Neuron (in vitro differentiated cells): ENCODE measurements at regions not wholly inside any gene's neighbourhood (a gene's known extent, or its start where the extent isn't known, plus 50 kb on each side); places are given as distances from the start of the nearest gene placed in this dataset.
"Not testable (repeated sequence)": the region's sequence is repeated elsewhere in the genome, so short reads cannot be mapped to it uniquely, and the experiment has no call there.

ENCODE experiments used
- H2AFZ ChIP-seq: one replicate; pipeline ENCODE4 v1.6.1; 2013; ENCODE audit warnings: low read depth, mild to moderate bottlenecking, inconsistent platforms, low read length, moderate library complexity
- H3K27me3 ChIP-seq: one replicate; pipeline ENCODE4 v1.6.1; 2013; ENCODE audit warnings: low read length; ENCODE audit not compliant: insufficient read depth
- H3K36me3 ChIP-seq: one replicate; pipeline ENCODE4 v1.6.1; 2013; ENCODE audit warnings: low read length; ENCODE audit not compliant: insufficient read depth
- H3K4me1 ChIP-seq: one replicate; pipeline ENCODE4 v1.6.1; 2013; ENCODE audit warnings: low read length; ENCODE audit not compliant: insufficient read depth
- H3K4me3 ChIP-seq: 2 replicates; pipeline ENCODE4 v1.5.1; 2013; ENCODE audit warnings: mild to moderate bottlenecking, low read length, moderate library complexity
- H3K9me3 ChIP-seq: one replicate; pipeline ENCODE4 v1.6.1; 2013; ENCODE audit warnings: low read length

- no peaks in the 10 kb centered on the region for H3K9me3 ChIP-seq
- no peak overlapping the region for H2AFZ ChIP-seq
- H3K27me3 ChIP-seq: no peaks in the 10 kb centered on the region
- peaks cover 8% of the 10 kb centered on the region for H3K4me1 ChIP-seq
- H3K36me3 ChIP-seq: peaks cover 26% of the 10 kb centered on the region
- no peak overlapping the region for H3K4me3 ChIP-seq
Observed at GRCh38 chr17:20924306-20924705, 118.5 kb downstream of the USP22 start.

GRCh38 chr17:20925091-20925490 is 117.7 kb downstream of the USP22 start:
- Histone ChIP-seq H3K36me3 (peaks cover 26% of the 10 kb centered on the region), H2AFZ (no peak overlapping the region), H3K9me3 (no peaks in the 10 kb centered on the region), H3K4me3 (no peak overlapping the region), H3K4me1 (peaks cover 8% of the 10 kb centered on the region), H3K27me3 (no peaks in the 10 kb centered on the region)

GRCh38 chr17:20925954-20926353 is 116.9 kb downstream of the USP22 start:
- H3K27me3 ChIP-seq: no peaks in the 10 kb centered on the region
- H3K4me3 ChIP-seq: no peak overlapping the region
- peaks cover 29% of the 10 kb centered on the region for H3K36me3 ChIP-seq
- peaks cover 8% of the 10 kb centered on the region for H3K4me1 ChIP-seq
- H2AFZ ChIP-seq: no peak overlapping the region
- H3K9me3 ChIP-seq: no peaks in the 10 kb centered on the region

- H3K27me3 ChIP-seq: no peaks in the 10 kb centered on the region
- H3K36me3 ChIP-seq: peaks cover 34% of the 10 kb centered on the region
Observed at GRCh38 chr17:20926532-20926931, 116.3 kb downstream of the USP22 start.

GRCh38 chr17:20927308-20927977 is 115.4 kb downstream of the USP22 start:
- Histone ChIP-seq H3K27me3 (no peaks in the 10 kb centered on the region), H3K4me1 (peaks cover 8% of the 10 kb centered on the region), H3K36me3 (peaks cover 43% of the 10 kb centered on the region), H3K9me3 (no peaks in the 10 kb centered on the region), H3K4me3 (no peak overlapping the region), H2AFZ (no peak overlapping the region)

More at GRCh38 chr17:20926532-20926931, 116.3 kb downstream of the USP22 start:
- no peaks in the 10 kb centered on the region for H3K9me3 ChIP-seq
- no peak overlapping the region for H2AFZ ChIP-seq
- H3K4me3 ChIP-seq: no peak overlapping the region
- peaks cover 8% of the 10 kb centered on the region for H3K4me1 ChIP-seq

GRCh38 chr17:20929334-20929733 is 113.5 kb downstream of the USP22 start:
- Histone ChIP-seq H3K4me1 (peaks cover 8% of the 10 kb centered on the region), H3K9me3 (no peaks in the 10 kb centered on the region), H3K27me3 (no peaks in the 10 kb centered on the region), H3K4me3 (no peak overlapping the region), H3K36me3 (peaks cover 51% of the 10 kb centered on the region), H2AFZ (no peak overlapping the region)

GRCh38 chr17:20930081-20930760 is 112.6 kb downstream of the USP22 start:
- no peak overlapping the region for H3K4me3 ChIP-seq
- no peaks in the 10 kb centered on the region for H3K27me3 ChIP-seq
- peaks cover 8% of the 10 kb centered on the region for H3K4me1 ChIP-seq
- no peak overlapping the region for H2AFZ ChIP-seq
- H3K9me3 ChIP-seq: no peaks in the 10 kb centered on the region
- H3K36me3 ChIP-seq: peaks cover 51% of the 10 kb centered on the region

GRCh38 chr17:20933040-20933439 is 109.8 kb downstream of the USP22 start:
- not testable (repeated sequence) for H3K9me3 ChIP-seq, H3K4me1 ChIP-seq, H3K27me3 ChIP-seq, H3K4me3 ChIP-seq, H2AFZ ChIP-seq
- H3K36me3 ChIP-seq: peaks cover 62% of the 10 kb centered on the region

GRCh38 chr17:20934288-20934687 is 108.5 kb downstream of the USP22 start:
- Histone ChIP-seq H2AFZ (no peak overlapping the region), H3K27me3 (no peaks in the 10 kb centered on the region), H3K4me1 (no peaks in the 10 kb centered on the region), H3K9me3 (no peaks in the 10 kb centered on the region), H3K36me3 (peaks cover 58% of the 10 kb centered on the region), H3K4me3 (no peak overlapping the region)

GRCh38 chr17:20935740-20936139 is 107.1 kb downstream of the USP22 start:
- peaks cover 52% of the 10 kb centered on the region for H3K36me3 ChIP-seq
- H2AFZ ChIP-seq: no peak overlapping the region
- H3K4me3 ChIP-seq: no peak overlapping the region
- no peaks in the 10 kb centered on the region for H3K9me3 ChIP-seq
- H3K27me3 ChIP-seq: no peaks in the 10 kb centered on the region
- no peaks in the 10 kb centered on the region for H3K4me1 ChIP-seq

GRCh38 chr17:20938244-20938643 is 104.6 kb downstream of the USP22 start:
- no peaks in the 10 kb centered on the region for H3K4me1 ChIP-seq
- no peaks in the 10 kb centered on the region for H3K9me3 ChIP-seq
- no peaks in the 10 kb centered on the region for H3K27me3 ChIP-seq
- no peak overlapping the region for H3K4me3 ChIP-seq
- H2AFZ ChIP-seq: no peak overlapping the region
- peaks cover 40% of the 10 kb centered on the region for H3K36me3 ChIP-seq

- H3K27me3 ChIP-seq: no peaks in the 10 kb centered on the region
- no peak overlapping the region for H2AFZ ChIP-seq
- H3K36me3 ChIP-seq: peaks cover 39% of the 10 kb centered on the region
- H3K4me1 ChIP-seq: no peaks in the 10 kb centered on the region
- H3K4me3 ChIP-seq: no peak overlapping the region
- no peaks in the 10 kb centered on the region for H3K9me3 ChIP-seq
Observed at GRCh38 chr17:20938988-20939615, 103.7 kb downstream of the USP22 start.

- no peaks in the 10 kb centered on the region for H3K4me1 ChIP-seq
- H3K27me3 ChIP-seq: no peaks in the 10 kb centered on the region
- no peak overlapping the region for H3K4me3 ChIP-seq
- peaks cover 2% of the 10 kb centered on the region for H3K9me3 ChIP-seq
- no peak overlapping the region for H2AFZ ChIP-seq
- H3K36me3 ChIP-seq: peaks cover 46% of the 10 kb centered on the region
Observed at GRCh38 chr17:20941872-20942271, 100.9 kb downstream of the USP22 start.
